ENCODE measurements at regions not wholly inside any gene's neighbourhood (a gene's known extent, or its start where the extent isn't known, plus 50 kb on each side); places are given as distances from the start of the nearest gene placed in this dataset.

- TF ChIP-seq NFYB (IDR thresholded peaks at IDR 0.05; ENCODE audit: insufficient read depth, low read depth, low read length) (no peak), GATAD2B (conservative IDR thresholded peaks at IDR 0.05; ENCODE audit: low read depth) (no peak), POLR2AphosphoS5 (IDR thresholded peaks at IDR 0.05; ENCODE audit: low read length) (no peak), SMC3 (IDR thresholded peaks at IDR 0.05; ENCODE audit: borderline replicate concordance, low read length) (no peak), POLR2A (IDR thresholded peaks at IDR 0.05; ENCODE audit: low read depth, low read length) (no peak), CTCF (IDR thresholded peaks at IDR 0.05 in 2 of 3, conservative IDR thresholded peaks at IDR 0.05 in 1 of 3; ENCODE audit: control insufficient read depth in 2 of 3, extremely low read depth in 1 of 3, insufficient read depth in 1 of 3, low read depth in 3 of 3, low read length in 3 of 3) (no peak), REST (IDR thresholded peaks at IDR 0.05; ENCODE audit: low read depth, low read length) (no peak), RELA (IDR thresholded peaks at IDR 0.05; ENCODE audit: borderline replicate concordance, partially characterized antibody) (no peak), DPF2 (IDR thresholded peaks at IDR 0.05) (no peak)
Observed at GRCh38 chr1:221648201-221648600, 93.7 kb downstream of the DUSP10 start.
